CD4-positive, alpha-beta T cell treated with Interleukin-1 beta for 1 hour (primary cell): ENCODE measurements at regions not wholly inside any gene's neighbourhood (a gene's known extent, or its start where the extent isn't known, plus 50 kb on each side); places are given as distances from the start of the nearest gene placed in this dataset.
"Not testable (repeated sequence)": the region's sequence is repeated elsewhere in the genome, so short reads cannot be mapped to it uniquely, and the experiment has no call there.

ENCODE experiments used
- DNase-seq, 2 donors: peaks; one replicate each; pipeline ENCODE4 v3.0.0-alpha.2; 2020 to 2022

GRCh38 chr9:102497709-102498108 is 497.4 kb upstream of the CYLC2 start:
- no peak for DNase-seq

GRCh38 chr9:102486976-102487375 is 508.2 kb upstream of the CYLC2 start:
- DNase-seq = not testable (repeated sequence)

- DNase-seq = no peak
These were observed 511.5 kb upstream of the CYLC2 start for GRCh38 chr9:102483651-102484050.

GRCh38 chr9:102482776-102483175 is 512.4 kb upstream of the CYLC2 start:
- no peak for DNase-seq

- DNase-seq = no peak
These were observed 515.9 kb upstream of the CYLC2 start for GRCh38 chr9:102479191-102479590.

- DNase-seq = no peak
These were observed 520.8 kb upstream of the CYLC2 start for GRCh38 chr9:102474357-102474756.

- DNase-seq = not testable (repeated sequence)
These were observed 525.7 kb upstream of the CYLC2 start for GRCh38 chr9:102469430-102469829.

GRCh38 chr9:102461156-102461819 is 533.8 kb upstream of the CYLC2 start:
- DNase-seq = no peak

- no peak for DNase-seq
These were observed 535.3 kb upstream of the CYLC2 start for GRCh38 chr9:102459828-102460227.

- DNase-seq = no peak
These were observed 538.6 kb upstream of the CYLC2 start for GRCh38 chr9:102456562-102456961.

- DNase-seq = no peak
These were observed 549.2 kb upstream of the CYLC2 start for GRCh38 chr9:102445906-102446305.

GRCh38 chr9:102445181-102445747 is 549.9 kb upstream of the CYLC2 start:
- no peak for DNase-seq

- no peak for DNase-seq
These were observed 555.5 kb upstream of the CYLC2 start for GRCh38 chr9:102439583-102439982.

- DNase-seq = not testable (repeated sequence)
These were observed 558.5 kb upstream of the CYLC2 start for GRCh38 chr9:102436599-102436998.

- DNase-seq = no peak
These were observed 559.7 kb upstream of the CYLC2 start for GRCh38 chr9:102435427-102435826.

GRCh38 chr9:102434545-102434944 is 560.6 kb upstream of the CYLC2 start:
- DNase-seq = no peak

GRCh38 chr9:102428305-102428704 is 566.8 kb upstream of the CYLC2 start:
- DNase-seq = no peak

- not testable (repeated sequence) for DNase-seq
These were observed 578.9 kb upstream of the CYLC2 start for GRCh38 chr9:102416251-102416650.

- no peak for DNase-seq
These were observed 589.8 kb upstream of the CYLC2 start for GRCh38 chr9:102405218-102405867.

- no peak for DNase-seq
These were observed 591.6 kb upstream of the CYLC2 start for GRCh38 chr9:102403514-102403913.

- no peak for DNase-seq
These were observed 596.9 kb upstream of the CYLC2 start for GRCh38 chr9:102398205-102398604.

- DNase-seq = not testable (repeated sequence)
These were observed 609.5 kb upstream of the CYLC2 start for GRCh38 chr9:102385620-102386019.

- no peak for DNase-seq
These were observed 624.2 kb upstream of the GRIN3A start for GRCh38 chr9:102362470-102363132.

GRCh38 chr9:102360846-102361245 is 622.4 kb upstream of the GRIN3A start:
- no peak for DNase-seq
